Coronary artery (tissue), 2 donors: ENCODE measurements at regions not wholly inside any gene's neighbourhood (a gene's known extent, or its start where the extent isn't known, plus 50 kb on each side); places are given as distances from the start of the nearest gene placed in this dataset.

Experiments
- DNase-seq: peaks from one replicate; pipeline ENCODE4 v3.0.0-alpha.2; 2017; ENCODE audit warnings: low spot score
- H3K27ac ChIP-seq, 2 donors: fragments of 200-600 bp; sonication (generic); one replicate each; pipeline ENCODE4 v1.5.1; 2016 to 2019
- H3K4me3 ChIP-seq: fragments of 200-600 bp; sonication (generic); 2 replicates; pipeline ENCODE4 v1.5.1; 2016; ENCODE audit warnings: mild to moderate bottlenecking, moderate library complexity
- CTCF ChIP-seq: fragments of 200-600 bp; sonication (generic); IDR thresholded peaks from one replicate; pipeline ENCODE4 v1.5.1; 2019; ENCODE audit warnings: antibody characterized with exemption

- H3K27ac ChIP-seq = no peak overlapping the region
- no peak for TF ChIP-seq CTCF
- no peak for DNase-seq
- no peak overlapping the region for H3K4me3 ChIP-seq
Observed at GRCh38 chr12:88658009-88658408, 77.7 kb upstream of the KITLG start.

- DNase-seq = no peak
- no peak for TF ChIP-seq CTCF
Observed at GRCh38 chr12:88650715-88651114, 70.4 kb upstream of the KITLG start.

GRCh38 chr12:88648625-88649024 lies 68.4 kb upstream of the KITLG start:
- no peak overlapping the region for H3K4me3 ChIP-seq
- TF ChIP-seq CTCF = no peak
- no peak overlapping the region for H3K27ac ChIP-seq
- DNase-seq = no peak

More at GRCh38 chr12:88650715-88651114, 70.4 kb upstream of the KITLG start:
- H3K27ac ChIP-seq = no peak overlapping the region
- H3K4me3 ChIP-seq = no peak overlapping the region

- TF ChIP-seq CTCF = no peak
- no peak overlapping the region for H3K4me3 ChIP-seq
- DNase-seq = no peak
- no peak overlapping the region for H3K27ac ChIP-seq
Observed at GRCh38 chr12:88646824-88647223, 66.6 kb upstream of the KITLG start.

DNA sequence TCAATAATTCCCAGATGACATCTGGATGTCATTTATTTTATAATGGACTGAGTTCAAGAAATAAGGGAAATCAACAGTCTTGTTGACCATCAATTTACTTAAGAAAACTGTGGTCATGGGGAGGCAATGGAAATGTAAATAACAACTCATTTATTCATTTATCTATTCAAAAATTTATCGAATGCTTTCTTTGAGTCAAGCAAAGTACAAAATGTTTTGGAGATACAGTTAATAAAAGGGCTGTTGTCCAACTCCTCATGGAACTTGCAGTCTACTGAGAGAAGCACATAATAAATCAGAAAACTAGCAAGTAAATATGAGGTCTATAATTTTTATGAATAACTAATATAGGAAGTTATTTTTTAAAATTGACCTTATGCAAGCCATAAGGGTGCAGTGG lies 65.5 kb upstream of the KITLG start:
- no peak for TF ChIP-seq CTCF
- DNase-seq = no peak
- no peak overlapping the region for H3K4me3 ChIP-seq
- H3K27ac ChIP-seq = no peak overlapping the region

GRCh38 chr12:88644946-88645702 lies 64.9 kb upstream of the KITLG start:
- H3K27ac ChIP-seq = no peak overlapping the region
- no peak overlapping the region for H3K4me3 ChIP-seq
- no peak for TF ChIP-seq CTCF
- no peak for DNase-seq

DNA sequence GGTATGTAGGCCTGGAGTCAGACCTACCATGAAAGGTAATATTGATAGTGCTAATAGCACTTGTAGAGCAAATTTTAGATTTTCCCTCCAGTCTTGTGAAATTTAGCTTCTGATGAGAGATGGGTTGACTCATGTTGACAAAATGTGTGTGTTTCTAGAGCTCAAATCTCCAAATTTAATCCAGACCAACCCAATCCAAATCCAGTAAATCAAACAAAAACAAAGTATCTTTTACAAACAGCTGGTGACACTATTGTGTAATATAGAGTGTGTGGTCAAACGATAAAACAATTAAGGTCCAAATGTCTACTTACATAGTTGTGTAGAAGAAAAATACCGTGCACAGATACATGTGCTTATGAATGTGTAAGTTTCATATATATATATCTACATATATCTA lies 63.4 kb upstream of the KITLG start:
- no peak for TF ChIP-seq CTCF
- no peak overlapping the region for H3K4me3 ChIP-seq
- H3K27ac ChIP-seq = no peak overlapping the region
- no peak for DNase-seq
